ENCODE measurements at regions not wholly inside any gene's neighbourhood (a gene's known extent, or its start where the extent isn't known, plus 50 kb on each side); places are given as distances from the start of the nearest gene placed in this dataset.

DNA sequence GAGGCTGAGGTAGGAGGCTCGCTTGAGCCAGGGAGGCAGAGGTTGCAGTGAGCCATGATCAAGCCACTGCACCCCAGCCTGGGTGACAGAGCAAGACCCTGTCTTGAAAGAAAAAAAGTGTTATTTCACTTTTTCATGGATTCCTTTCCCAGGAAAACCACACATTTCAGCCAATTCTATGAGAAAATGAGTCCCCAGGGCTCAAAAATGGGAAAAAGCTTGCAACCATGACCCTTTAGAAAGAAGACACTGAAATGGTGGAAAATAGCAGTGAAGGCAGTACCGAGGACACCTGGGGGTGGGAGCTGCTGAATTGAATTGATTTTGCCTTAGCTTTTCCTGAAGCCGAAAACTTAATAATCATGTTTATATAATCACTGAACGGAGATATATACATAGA is 284.2 kb upstream of the HDAC4 start:
- peaks cover 11 to 38% (median 34%) of the 10 kb centered on the region in 5 donors for H3K27me3 Mint-ChIP-seq
- ChIA-PET POLR2A (no interaction called here), CTCF (no interaction called here)
- H3K4me3 Mint-ChIP-seq, result no peak overlapping the region
- Histone ChIP-seq H3K27me3 (ENCODE audit: control insufficient read depth in 2 of 2, insufficient read depth in 2 of 2, low read length in 2 of 2) (no peaks in the 10 kb centered on the region), H3K4me1 (ENCODE audit: control insufficient read depth in 2 of 2, insufficient read depth in 2 of 2, low read length in 2 of 2) (no peaks in the 10 kb centered on the region), H3K9me3 (ENCODE audit: control insufficient read depth in 2 of 3, low read length in 3 of 3) (no peaks in the 10 kb centered on the region), H3K4me3 (ENCODE audit: low read length) (no peak overlapping the region), H3K36me3 (ENCODE audit: control insufficient read depth in 2 of 3, insufficient read depth in 3 of 3, low read length in 3 of 3) (no peaks in the 10 kb centered on the region), H3K27ac (ENCODE audit: low read depth, low read length) (no peak overlapping the region)
- intact Hi-C loops (cut with micrococcal nuclease), result no loop called here
- no peaks in the 10 kb centered on the region for H3K4me1 Mint-ChIP-seq
- no peak overlapping the region for H3K27ac Mint-ChIP-seq
- DNase-seq, result no peak
- ATAC-seq, result no peak
- H3K9me3 Mint-ChIP-seq, result peaks cover 0 to 24% (median 6%) of the 10 kb centered on the region in 11 donors
- H3K36me3 Mint-ChIP-seq, result peaks cover 0 to 5% (median 0%) of the 10 kb centered on the region in 5 donors

DNA sequence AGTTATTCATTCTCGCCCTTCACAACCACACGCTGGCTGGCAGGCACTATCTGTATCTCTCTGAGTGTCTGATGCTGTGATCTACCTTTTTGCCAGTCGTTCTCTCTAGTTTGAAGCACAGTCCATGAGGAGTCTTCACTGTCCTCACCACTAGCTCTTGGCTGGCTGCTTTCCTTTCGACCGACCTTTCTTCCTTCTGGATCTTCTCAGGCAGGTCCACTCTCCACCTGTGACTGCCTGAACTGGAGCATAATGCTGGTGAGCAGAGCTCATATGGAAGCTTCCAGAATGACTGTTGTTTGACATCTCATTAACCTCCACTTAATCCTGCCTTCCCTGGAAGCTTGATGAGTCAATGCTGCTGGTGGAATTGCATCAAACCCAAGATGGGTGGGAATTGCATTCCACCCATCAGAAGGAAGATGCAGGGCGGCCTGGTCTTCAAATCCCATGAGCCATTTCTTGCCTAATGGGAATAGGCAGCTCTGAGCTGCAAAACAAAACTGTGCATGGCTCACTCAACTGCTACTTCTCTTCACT is 283.5 kb upstream of the HDAC4 start:
- H3K4me3 ChIP-seq (ENCODE audit: low read length), result no peak overlapping the region
- no peaks in the 10 kb centered on the region for H3K36me3 ChIP-seq (ENCODE audit: control insufficient read depth in 2 of 3, insufficient read depth in 3 of 3, low read length in 3 of 3)
- H3K4me1 ChIP-seq (ENCODE audit: control insufficient read depth in 2 of 2, insufficient read depth in 2 of 2, low read length in 2 of 2), result no peaks in the 10 kb centered on the region
- H3K9me3 Mint-ChIP-seq, result peaks cover 0 to 26% (median 6%) of the 10 kb centered on the region in 11 donors
- POLR2A ChIA-PET, result no interaction called here
- ATAC-seq (no peak), DNase-seq (no peak)
- H3K36me3 Mint-ChIP-seq, result peaks cover 0 to 5% (median 0%) of the 10 kb centered on the region in 5 donors
- H3K4me3 Mint-ChIP-seq, result no peak overlapping the region
- no peaks in the 10 kb centered on the region for H3K27me3 ChIP-seq (ENCODE audit: control insufficient read depth in 2 of 2, insufficient read depth in 2 of 2, low read length in 2 of 2)
- H3K4me1 Mint-ChIP-seq, result no peaks in the 10 kb centered on the region
- H3K27me3 Mint-ChIP-seq, result peaks cover 11 to 38% (median 34%) of the 10 kb centered on the region in 5 donors
- no peaks in the 10 kb centered on the region for H3K9me3 ChIP-seq (ENCODE audit: control insufficient read depth in 2 of 3, low read length in 3 of 3)
- CTCF ChIA-PET, result no interaction called here
- H3K27ac Mint-ChIP-seq, result peak overlapping the region in 1 of 9 donors; percentile 33
- H3K27ac ChIP-seq (ENCODE audit: low read depth, low read length), result no peak overlapping the region
- intact Hi-C loops (cut with micrococcal nuclease), result no loop called here

DNA sequence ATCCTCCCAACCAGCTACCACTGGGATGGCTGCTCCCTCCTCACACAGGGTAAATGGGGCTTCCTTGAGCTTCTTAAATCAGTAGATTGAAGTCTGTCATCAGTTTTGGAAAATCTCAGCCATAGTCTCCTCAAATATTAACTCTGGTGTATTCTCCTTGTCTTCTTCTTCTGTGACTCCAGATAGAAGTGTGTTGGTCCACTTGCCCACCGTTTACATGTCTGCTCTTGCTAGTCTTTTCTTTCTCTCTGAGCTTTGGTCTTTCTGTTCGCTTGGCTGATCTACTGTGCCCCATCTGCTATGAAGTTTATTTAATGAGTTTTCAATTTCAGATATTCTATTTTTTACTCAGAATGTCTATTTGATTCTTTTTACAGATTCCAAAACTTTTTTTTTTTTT is 281.7 kb upstream of the HDAC4 start:
- ChIA-PET CTCF (no interaction called here), POLR2A (no interaction called here)
- no peaks in the 10 kb centered on the region for H3K36me3 ChIP-seq (ENCODE audit: control insufficient read depth in 2 of 3, insufficient read depth in 3 of 3, low read length in 3 of 3)
- peaks cover 0 to 5% (median 0%) of the 10 kb centered on the region in 5 donors for H3K36me3 Mint-ChIP-seq
- no peaks in the 10 kb centered on the region for H3K4me1 Mint-ChIP-seq
- no peak overlapping the region for H3K4me3 ChIP-seq (ENCODE audit: low read length)
- H3K4me3 Mint-ChIP-seq, result no peak overlapping the region
- intact Hi-C loops (cut with micrococcal nuclease), result no loop called here
- DNase-seq, result no peak
- no peaks in the 10 kb centered on the region for H3K4me1 ChIP-seq (ENCODE audit: control insufficient read depth in 2 of 2, insufficient read depth in 2 of 2, low read length in 2 of 2)
- no peak overlapping the region for H3K27ac ChIP-seq (ENCODE audit: low read depth, low read length)
- no peak overlapping the region for H3K27ac Mint-ChIP-seq
- no peaks in the 10 kb centered on the region for H3K9me3 ChIP-seq (ENCODE audit: control insufficient read depth in 2 of 3, low read length in 3 of 3)
- H3K27me3 ChIP-seq (ENCODE audit: control insufficient read depth in 2 of 2, insufficient read depth in 2 of 2, low read length in 2 of 2), result no peaks in the 10 kb centered on the region
- H3K9me3 Mint-ChIP-seq, result peaks cover 0 to 26% (median 6%) of the 10 kb centered on the region in 11 donors
- no peak for ATAC-seq
- peaks cover 11 to 29% (median 26%) of the 10 kb centered on the region in 5 donors for H3K27me3 Mint-ChIP-seq

DNA sequence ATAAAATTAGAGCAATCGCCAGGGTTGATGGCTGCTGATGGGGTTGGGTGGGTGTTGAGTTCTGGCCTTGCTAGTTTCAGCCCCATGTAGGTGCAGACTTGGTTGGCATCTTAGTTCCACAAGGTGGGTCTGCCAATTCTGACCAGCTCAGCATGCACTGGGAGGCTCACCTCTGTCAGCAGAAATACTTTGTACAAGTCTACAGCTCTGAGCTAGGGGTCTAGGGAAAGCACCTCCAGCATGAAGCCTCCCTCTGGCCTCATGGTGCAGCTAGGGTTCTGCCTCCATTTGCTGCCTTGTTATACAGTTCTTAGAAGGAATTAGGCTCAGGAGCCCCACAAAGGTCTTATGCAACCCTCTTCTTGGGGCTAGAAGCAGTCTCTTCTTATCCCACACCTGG is 278.9 kb upstream of the HDAC4 start:
- H3K27ac Mint-ChIP-seq, result no peak overlapping the region
- CTCF ChIA-PET, result no interaction called here
- no peaks in the 10 kb centered on the region for H3K27me3 ChIP-seq (ENCODE audit: control insufficient read depth in 2 of 2, insufficient read depth in 2 of 2, low read length in 2 of 2)

DNA sequence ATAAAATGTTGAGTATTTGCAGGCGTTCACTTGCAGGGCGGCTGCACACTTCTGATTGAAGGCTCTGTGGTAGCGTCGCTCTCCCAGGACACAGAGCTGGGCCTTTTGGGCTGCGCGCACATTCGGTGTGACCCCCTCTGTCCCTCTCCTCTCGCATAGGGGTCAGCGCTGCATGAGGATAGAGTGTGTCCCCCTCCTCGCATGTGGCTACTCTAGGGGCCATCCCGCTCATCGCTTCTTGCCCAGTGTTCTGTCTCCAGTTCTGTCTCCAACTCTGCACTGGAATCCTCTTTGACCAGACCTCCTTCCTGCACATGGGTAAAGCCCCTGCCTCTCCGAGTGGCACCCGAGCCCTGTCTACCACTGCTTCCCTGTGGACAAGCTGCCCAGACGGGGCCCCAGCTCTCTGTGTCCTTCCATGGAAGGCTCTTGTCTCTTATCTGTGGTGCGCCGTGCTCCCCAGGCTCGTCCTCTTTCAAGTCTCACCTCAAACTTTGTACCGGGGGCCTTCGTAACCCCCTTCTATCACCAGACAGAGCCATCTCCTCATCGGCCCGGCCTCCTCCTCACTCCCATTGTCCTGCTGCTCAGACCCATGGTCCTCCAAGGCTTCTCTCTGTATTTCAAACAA is 278.0 kb upstream of the HDAC4 start:
- no peak overlapping the region for H3K4me3 Mint-ChIP-seq
- CTCF ChIA-PET, result no interaction called here
- H3K27me3 Mint-ChIP-seq, result peaks cover 10 to 23% (median 11%) of the 10 kb centered on the region in 5 donors
- POLR2A ChIA-PET, result no interaction called here
- peaks cover 0 to 19% (median 6%) of the 10 kb centered on the region in 11 donors for H3K9me3 Mint-ChIP-seq
- no peaks in the 10 kb centered on the region for H3K27me3 ChIP-seq (ENCODE audit: control insufficient read depth in 2 of 2, insufficient read depth in 2 of 2, low read length in 2 of 2)
- H3K4me1 Mint-ChIP-seq, result no peaks in the 10 kb centered on the region
- ATAC-seq (no peak), DNase-seq (no peak)
- no peaks in the 10 kb centered on the region for H3K4me1 ChIP-seq (ENCODE audit: control insufficient read depth in 2 of 2, insufficient read depth in 2 of 2, low read length in 2 of 2)
- H3K36me3 Mint-ChIP-seq, result peaks cover 0 to 5% (median 0%) of the 10 kb centered on the region in 5 donors
- H3K36me3 ChIP-seq (ENCODE audit: control insufficient read depth in 2 of 3, insufficient read depth in 3 of 3, low read length in 3 of 3), result no peaks in the 10 kb centered on the region
- intact Hi-C loops (cut with micrococcal nuclease), result no loop called here
- H3K27ac Mint-ChIP-seq, result no peak overlapping the region
- no peaks in the 10 kb centered on the region for H3K9me3 ChIP-seq (ENCODE audit: control insufficient read depth in 2 of 3, low read length in 3 of 3)
- no peak overlapping the region for H3K4me3 ChIP-seq (ENCODE audit: low read length)
- H3K27ac ChIP-seq (ENCODE audit: low read depth, low read length), result no peak overlapping the region

More for the DNA sequence above, 278.9 kb upstream of the HDAC4 start:
- peaks cover 0 to 5% (median 0%) of the 10 kb centered on the region in 5 donors for H3K36me3 Mint-ChIP-seq
- H3K4me1 Mint-ChIP-seq, result no peaks in the 10 kb centered on the region
- Histone ChIP-seq H3K36me3 (ENCODE audit: control insufficient read depth in 2 of 3, insufficient read depth in 3 of 3, low read length in 3 of 3) (no peaks in the 10 kb centered on the region), H3K9me3 (ENCODE audit: control insufficient read depth in 2 of 3, low read length in 3 of 3) (no peaks in the 10 kb centered on the region), H3K27ac (ENCODE audit: low read depth, low read length) (no peak overlapping the region), H3K4me1 (ENCODE audit: control insufficient read depth in 2 of 2, insufficient read depth in 2 of 2, low read length in 2 of 2) (no peaks in the 10 kb centered on the region), H3K4me3 (ENCODE audit: low read length) (no peak overlapping the region)
- DNase-seq, result no peak
- peaks cover 0 to 26% (median 6%) of the 10 kb centered on the region in 11 donors for H3K9me3 Mint-ChIP-seq
- no peak for ATAC-seq
- H3K4me3 Mint-ChIP-seq, result no peak overlapping the region
- H3K27me3 Mint-ChIP-seq, result peaks cover 11 to 29% (median 19%) of the 10 kb centered on the region in 5 donors
- intact Hi-C loops (cut with micrococcal nuclease), result no loop called here
- POLR2A ChIA-PET, result no interaction called here

DNA sequence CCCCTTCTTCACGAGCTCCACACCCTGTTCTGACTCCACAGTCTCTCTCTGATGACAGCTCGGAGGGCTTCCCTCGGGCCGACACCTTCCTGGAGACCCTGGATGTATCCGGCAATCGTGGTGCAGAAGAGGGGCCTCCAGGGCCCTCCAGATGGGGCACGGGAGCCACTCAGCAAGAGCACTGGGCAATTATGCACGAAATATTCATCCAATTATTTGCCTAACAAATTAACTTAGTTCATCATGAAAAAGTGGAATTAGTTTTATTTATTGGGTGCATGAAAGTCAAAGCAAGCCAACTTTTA is 277.3 kb upstream of the HDAC4 start:
- intact Hi-C loops (cut with micrococcal nuclease), result no loop called here
- Histone ChIP-seq H3K9me3 (ENCODE audit: control insufficient read depth in 2 of 3, low read length in 3 of 3) (no peaks in the 10 kb centered on the region), H3K4me3 (ENCODE audit: low read length) (no peak overlapping the region), H3K4me1 (ENCODE audit: control insufficient read depth in 2 of 2, insufficient read depth in 2 of 2, low read length in 2 of 2) (no peaks in the 10 kb centered on the region), H3K27me3 (ENCODE audit: control insufficient read depth in 2 of 2, insufficient read depth in 2 of 2, low read length in 2 of 2) (no peaks in the 10 kb centered on the region), H3K27ac (ENCODE audit: low read depth, low read length) (no peak overlapping the region), H3K36me3 (ENCODE audit: control insufficient read depth in 2 of 3, insufficient read depth in 3 of 3, low read length in 3 of 3) (no peaks in the 10 kb centered on the region)
- H3K36me3 Mint-ChIP-seq, result peaks cover 0 to 5% (median 0%) of the 10 kb centered on the region in 5 donors
- DNase-seq (no peak), ATAC-seq (no peak)
- CTCF ChIA-PET, result interaction anchor here (0.6 kb wide), 1 partner anchor 411 kb away, joined by 3 read pairs; no protein-coding TSS in a partner anchor
- H3K27me3 Mint-ChIP-seq, result peaks cover 7 to 21% (median 10%) of the 10 kb centered on the region in 5 donors
- peaks cover 0 to 14% (median 5%) of the 10 kb centered on the region in 11 donors for H3K9me3 Mint-ChIP-seq
- H3K27ac Mint-ChIP-seq, result no peak overlapping the region
- POLR2A ChIA-PET, result no interaction called here
- H3K4me3 Mint-ChIP-seq, result no peak overlapping the region
- H3K4me1 Mint-ChIP-seq, result no peaks in the 10 kb centered on the region
